ENCODE measurements at regions not wholly inside any gene's neighbourhood (a gene's known extent, or its start where the extent isn't known, plus 50 kb on each side); places are given as distances from the start of the nearest gene placed in this dataset.

GRCh38 chr9:708182-708550, 133.3 kb upstream of the DMRT1 start:
- TF ChIP-seq, protein P1, sequence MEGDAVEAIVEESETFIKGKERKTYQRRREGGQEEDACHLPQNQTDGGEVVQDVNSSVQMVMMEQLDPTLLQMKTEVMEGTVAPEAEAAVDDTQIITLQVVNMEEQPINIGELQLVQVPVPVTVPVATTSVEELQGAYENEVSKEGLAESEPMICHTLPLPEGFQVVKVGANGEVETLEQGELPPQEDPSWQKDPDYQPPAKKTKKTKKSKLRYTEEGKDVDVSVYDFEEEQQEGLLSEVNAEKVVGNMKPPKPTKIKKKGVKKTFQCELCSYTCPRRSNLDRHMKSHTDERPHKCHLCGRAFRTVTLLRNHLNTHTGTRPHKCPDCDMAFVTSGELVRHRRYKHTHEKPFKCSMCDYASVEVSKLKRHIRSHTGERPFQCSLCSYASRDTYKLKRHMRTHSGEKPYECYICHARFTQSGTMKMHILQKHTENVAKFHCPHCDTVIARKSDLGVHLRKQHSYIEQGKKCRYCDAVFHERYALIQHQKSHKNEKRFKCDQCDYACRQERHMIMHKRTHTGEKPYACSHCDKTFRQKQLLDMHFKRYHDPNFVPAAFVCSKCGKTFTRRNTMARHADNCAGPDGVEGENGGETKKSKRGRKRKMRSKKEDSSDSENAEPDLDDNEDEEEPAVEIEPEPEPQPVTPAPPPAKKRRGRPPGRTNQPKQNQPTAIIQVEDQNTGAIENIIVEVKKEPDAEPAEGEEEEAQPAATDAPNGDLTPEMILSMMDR (IDR thresholded peaks at IDR 0.05): no peak
- TF ChIP-seq POLR2A (IDR thresholded peaks at IDR 0.05): no peak

Measured in lower leg skin (tissue), 3 donors.